GM19324 (cell line): ENCODE measurements at regions not wholly inside any gene's neighbourhood (a gene's known extent, or its start where the extent isn't known, plus 50 kb on each side); places are given as distances from the start of the nearest gene placed in this dataset.
"Not testable (repeated sequence)": the region's sequence is repeated elsewhere in the genome, so short reads cannot be mapped to it uniquely, and the experiment has no call there.

Experiments used
- ATAC-seq: cut with Tn5 transposase; IDR thresholded peaks from one replicate; pipeline ENCODE4 v1.9.1; 2021; ENCODE audit warnings: mild to moderate bottlenecking, moderate library complexity; ENCODE audit not compliant: unreplicated experiment, low FRiP score

DNA sequence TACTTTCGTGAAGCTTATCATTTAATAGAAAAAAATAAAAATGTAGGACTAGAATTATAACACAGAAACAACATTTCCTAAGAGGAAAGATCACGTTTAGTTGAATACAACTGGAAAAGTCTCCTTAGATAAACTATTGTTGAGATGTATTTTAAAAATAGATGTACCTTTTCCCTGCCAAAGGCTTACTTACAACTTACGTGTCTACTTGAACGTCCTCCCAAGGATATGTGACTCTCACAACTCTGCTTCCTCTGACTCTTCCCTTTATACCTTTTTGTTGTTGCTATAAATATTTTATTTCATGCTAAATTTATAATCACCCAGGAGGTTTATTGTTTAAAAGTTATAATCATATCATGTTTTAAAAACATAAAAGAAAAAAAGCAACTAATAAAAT is 908.0 kb upstream of the ROBO1 start:
- no peak for ATAC-seq

GRCh38 chr3:80668600-80669294 is 900.9 kb upstream of the ROBO1 start:
- no peak for ATAC-seq

- no peak for ATAC-seq
These were observed 900.3 kb upstream of the ROBO1 start for GRCh38 chr3:80668100-80668499.

DNA sequence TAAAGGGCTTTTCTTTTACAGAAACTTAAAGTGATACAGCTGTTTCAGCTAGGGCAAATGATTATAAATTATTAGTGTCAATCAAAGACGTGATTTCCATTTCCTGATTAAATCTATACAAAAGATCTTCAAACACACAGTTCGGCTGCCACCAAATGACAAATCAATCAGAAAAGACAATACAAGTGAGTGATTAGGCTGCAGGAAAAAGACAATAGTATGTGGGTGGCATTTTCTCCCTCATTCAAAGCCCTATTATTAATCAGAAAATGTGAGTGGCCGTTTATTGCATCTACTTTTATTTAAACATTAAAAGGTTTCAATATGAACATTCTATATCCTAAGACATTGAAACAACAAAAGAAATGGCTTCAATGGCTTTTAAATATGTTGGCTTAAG is 895.6 kb upstream of the ROBO1 start:
- ATAC-seq: no peak

DNA sequence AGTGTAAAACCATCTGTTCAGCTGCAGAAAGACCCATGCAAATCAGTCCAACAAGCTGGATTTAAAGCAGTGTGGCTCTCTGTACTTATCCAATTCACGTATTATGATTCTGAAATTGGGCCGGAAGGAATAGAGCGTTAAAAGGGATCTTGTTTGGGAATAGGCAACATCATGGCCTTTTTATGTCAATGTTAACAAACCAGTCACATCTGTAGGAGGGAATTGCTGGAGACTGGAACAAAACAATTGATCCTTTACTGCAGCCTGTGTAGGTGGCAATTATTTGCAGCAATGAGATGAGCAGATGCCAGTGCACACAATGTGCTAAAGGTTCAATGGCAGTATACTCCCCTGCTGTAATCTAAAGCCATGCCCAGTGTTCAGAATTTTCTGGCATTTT is 887.4 kb upstream of the ROBO1 start:
- no peak for ATAC-seq

- ATAC-seq: no peak
These were observed 881.4 kb upstream of the ROBO1 start for GRCh38 chr3:80649170-80649569.

GRCh38 chr3:80643421-80643820 is 875.6 kb upstream of the ROBO1 start:
- no peak for ATAC-seq

GRCh38 chr3:80618295-80619256 is 850.8 kb upstream of the ROBO1 start:
- ATAC-seq: no peak

GRCh38 chr3:80612366-80612765 is 844.6 kb upstream of the ROBO1 start:
- ATAC-seq: no peak

- ATAC-seq: not testable (repeated sequence)
These were observed 840.3 kb upstream of the ROBO1 start for GRCh38 chr3:80608072-80608471.

DNA sequence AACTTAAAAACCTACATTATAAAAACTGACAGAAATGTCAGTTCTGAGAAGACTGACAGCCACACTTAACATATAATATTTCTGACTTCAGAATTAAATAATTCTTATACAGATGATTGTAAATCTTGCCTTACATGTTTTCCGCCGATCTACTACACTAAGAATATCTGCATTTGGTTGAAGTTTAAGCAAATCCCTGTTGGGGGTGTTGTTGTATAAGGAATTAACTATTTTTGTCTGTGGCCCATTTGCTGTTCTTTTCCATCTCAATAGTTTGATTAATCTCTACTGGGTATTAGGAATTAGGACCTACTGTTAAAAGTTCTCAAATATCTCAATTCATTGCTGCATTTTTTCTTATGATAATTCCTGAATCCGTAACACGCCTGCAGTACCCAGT is 838.3 kb upstream of the ROBO1 start:
- no peak for ATAC-seq

DNA sequence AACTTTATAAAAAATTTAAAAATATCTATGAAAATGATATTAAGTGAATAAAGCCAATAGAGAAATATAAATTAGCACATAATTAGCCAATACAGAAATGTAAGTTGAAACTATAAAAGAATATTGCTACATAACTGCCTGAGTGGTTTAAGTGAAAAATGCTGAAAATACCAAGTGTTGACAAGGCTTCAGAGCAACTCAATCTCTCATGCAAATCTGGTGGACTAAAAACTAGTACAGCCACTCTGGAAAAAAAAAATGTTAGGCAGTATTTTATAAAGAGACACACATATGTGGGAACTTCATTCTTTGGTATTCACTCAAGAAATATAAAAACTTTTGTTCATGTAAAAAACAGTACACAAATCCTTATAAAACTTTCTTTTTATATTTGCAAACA is 833.7 kb upstream of the ROBO1 start:
- ATAC-seq: no peak

GRCh38 chr3:80592792-80593191 is 825.0 kb upstream of the ROBO1 start:
- ATAC-seq: no peak

DNA sequence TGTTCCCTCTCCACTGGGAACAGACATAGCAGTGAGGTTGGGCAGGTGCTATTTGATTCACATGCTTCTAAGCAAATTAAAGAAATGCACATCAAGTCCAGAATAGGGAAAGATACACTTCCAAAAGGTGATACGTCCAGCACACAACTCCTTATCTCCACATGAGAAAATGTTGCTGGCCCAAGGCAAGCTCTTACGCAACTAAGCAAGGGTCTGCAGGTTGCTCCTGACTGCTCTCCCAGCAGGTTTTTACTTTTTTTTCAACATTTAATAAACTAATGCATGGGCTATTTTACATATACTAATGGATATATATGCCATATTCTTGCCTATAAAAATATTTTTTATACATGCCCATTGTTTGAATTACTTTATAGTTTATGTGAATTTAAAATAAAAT is 818.5 kb upstream of the ROBO1 start:
- no peak for ATAC-seq

DNA sequence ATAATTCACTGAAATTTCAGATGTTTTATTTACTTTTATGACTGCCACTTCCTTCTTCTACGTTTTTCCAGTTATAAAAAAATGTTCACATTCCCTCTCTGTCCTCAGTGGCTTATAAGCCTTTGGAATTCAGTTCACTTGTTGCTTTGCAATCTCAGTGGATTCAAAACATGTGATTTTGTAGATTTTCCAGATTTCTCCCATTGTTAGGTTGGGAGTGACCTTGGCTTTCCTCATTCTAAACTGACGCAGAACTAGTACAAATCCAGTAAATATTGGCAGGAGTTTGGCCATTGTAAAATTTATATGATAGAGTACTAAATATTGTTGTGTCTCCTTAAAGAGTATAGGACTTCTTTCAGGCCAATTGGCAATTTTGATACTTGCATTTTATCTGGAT is 812.3 kb upstream of the ROBO1 start:
- ATAC-seq: no peak

DNA sequence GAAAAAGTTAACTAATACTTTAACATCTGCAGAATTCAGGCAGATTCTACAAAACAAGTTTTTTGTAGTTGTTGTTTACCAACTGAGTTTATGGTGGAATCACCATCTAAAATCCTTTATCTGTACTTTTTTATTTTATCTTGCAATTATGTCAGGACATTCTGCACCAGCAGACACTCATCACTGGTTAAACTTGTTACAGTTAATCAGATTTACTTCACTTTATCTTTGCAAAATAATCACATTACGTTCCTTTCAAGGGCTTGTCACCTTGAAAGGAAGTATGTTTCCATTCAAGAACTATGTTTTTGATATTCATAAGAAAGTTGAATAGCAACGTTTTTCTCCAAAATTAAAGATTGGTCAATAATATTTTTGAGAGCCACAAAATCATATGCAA is 796.6 kb upstream of the ROBO1 start:
- ATAC-seq: no peak

GRCh38 chr3:80559701-80560100 is 791.9 kb upstream of the ROBO1 start:
- ATAC-seq: no peak

DNA sequence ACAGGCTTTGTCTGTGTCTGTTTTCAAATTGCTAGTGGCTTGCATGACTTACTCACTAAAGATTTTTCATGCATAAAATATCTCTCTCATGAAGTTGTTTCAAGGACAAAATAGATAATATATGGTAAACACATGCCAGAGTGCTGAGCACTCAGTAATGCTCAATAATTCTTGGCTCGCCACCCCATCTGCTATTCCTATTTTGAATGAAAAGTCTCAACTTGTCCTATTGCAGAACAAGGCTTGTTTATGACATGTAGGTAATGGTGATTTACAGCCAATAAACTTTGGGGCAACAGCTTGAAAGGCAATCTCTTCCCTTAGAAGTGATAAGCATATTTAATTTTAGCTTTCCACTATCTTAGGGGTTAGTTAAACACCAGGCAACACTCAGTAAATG is 789.0 kb upstream of the ROBO1 start:
- ATAC-seq: no peak

GRCh38 chr3:80554304-80554703 is 786.5 kb upstream of the ROBO1 start:
- ATAC-seq: no peak

GRCh38 chr3:80553211-80553610 is 785.4 kb upstream of the ROBO1 start:
- ATAC-seq: no peak

GRCh38 chr3:80550174-80550573 is 782.4 kb upstream of the ROBO1 start:
- ATAC-seq: no peak

DNA sequence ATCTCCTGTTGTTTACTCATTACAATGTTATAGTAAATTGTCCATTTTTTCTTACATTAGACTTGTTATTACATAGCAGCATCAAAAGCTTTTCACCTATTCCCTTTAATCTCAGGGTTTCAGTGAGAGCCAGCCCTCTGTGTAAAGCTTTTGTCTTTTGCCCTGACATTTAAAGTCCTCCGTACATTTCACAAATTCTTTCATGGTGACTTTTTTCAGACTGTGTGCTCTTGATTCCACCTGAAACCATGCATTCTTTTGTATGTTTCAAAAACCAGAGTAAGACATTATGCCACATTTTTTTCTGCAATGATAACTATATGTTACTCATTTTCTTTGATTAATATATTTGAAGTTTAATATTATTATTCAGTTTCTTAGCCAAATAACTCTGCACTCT is 781.4 kb upstream of the ROBO1 start:
- no peak for ATAC-seq
